GM12875 (cell line): ENCODE measurements at regions not wholly inside any gene's neighbourhood (a gene's known extent, or its start where the extent isn't known, plus 50 kb on each side); places are given as distances from the start of the nearest gene placed in this dataset.

ENCODE experiments used
- H3K4me3 ChIP-seq: one replicate; pipeline ENCODE4 v1.5.1; 2011; ENCODE audit warnings: low read depth, low read length, control low read depth
- TF ChIP-seq, protein P1 (sequence below): IDR thresholded peaks from 2 replicates; pipeline ENCODE4 v1.5.1; 2011; ENCODE audit warnings: low read depth, mild to moderate bottlenecking, control low read depth, inconsistent platforms, low read length, moderate library complexity, borderline replicate concordance; ENCODE audit not compliant: insufficient read depth

DNA sequence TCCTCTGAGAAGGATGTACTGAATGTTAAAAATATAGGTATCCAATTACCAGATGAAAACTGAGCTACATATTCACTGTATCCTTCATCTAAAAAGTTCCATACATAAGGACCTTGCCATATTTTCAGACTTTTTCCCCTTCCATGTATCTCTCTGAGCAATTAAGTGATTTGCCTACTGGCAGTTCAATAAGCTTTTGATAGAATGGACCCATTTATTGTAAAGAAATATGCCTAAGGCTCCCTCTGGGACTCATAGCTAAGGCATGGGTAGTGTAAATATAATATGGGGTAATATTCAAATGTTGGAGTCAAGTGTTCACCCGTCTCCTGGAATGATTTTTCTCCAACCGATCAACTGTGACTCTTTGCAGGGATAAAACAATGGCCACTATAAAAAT, 135.4 kb upstream of the FSHR start:
- TF ChIP-seq, protein P1, sequence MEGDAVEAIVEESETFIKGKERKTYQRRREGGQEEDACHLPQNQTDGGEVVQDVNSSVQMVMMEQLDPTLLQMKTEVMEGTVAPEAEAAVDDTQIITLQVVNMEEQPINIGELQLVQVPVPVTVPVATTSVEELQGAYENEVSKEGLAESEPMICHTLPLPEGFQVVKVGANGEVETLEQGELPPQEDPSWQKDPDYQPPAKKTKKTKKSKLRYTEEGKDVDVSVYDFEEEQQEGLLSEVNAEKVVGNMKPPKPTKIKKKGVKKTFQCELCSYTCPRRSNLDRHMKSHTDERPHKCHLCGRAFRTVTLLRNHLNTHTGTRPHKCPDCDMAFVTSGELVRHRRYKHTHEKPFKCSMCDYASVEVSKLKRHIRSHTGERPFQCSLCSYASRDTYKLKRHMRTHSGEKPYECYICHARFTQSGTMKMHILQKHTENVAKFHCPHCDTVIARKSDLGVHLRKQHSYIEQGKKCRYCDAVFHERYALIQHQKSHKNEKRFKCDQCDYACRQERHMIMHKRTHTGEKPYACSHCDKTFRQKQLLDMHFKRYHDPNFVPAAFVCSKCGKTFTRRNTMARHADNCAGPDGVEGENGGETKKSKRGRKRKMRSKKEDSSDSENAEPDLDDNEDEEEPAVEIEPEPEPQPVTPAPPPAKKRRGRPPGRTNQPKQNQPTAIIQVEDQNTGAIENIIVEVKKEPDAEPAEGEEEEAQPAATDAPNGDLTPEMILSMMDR = no peak
- no peak overlapping the region for H3K4me3 ChIP-seq

DNA sequence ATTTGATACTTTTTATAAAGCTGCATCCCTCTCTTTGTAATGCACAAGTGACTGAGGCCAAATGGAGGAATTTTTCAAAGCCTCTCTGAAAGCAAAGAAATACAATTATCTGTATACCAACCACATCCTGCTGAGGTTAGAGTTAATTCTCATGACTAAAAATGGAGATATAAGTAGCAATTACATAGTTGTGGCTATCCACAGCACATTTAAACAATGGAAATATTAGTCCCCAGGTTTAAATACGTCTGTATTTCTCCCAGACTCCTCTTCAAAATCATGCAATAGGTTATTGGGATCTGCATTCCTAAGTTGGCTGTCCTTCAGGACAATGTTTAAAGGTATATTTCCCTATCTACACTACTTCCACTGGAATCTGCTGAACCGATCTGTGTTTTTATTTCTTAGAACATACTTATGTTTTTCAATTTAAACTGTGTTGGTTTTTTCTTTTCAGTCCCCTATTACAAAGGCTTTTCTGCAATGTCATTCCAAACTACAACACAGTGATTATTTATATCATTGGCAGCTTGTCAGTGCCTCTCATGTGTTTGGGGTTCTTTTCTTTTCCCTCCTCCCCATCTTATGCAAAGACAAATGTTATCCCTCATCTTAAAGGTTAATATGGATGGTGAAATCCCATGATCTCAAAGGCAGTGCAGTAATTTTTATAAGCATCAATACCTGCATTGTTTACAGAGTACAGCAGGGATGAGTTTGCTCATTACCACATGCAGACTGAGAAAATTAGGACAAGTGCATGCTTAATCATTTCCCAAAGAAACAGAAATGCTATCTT, 134.8 kb upstream of the FSHR start:
- TF ChIP-seq, protein P1 = no peak
- no peak overlapping the region for H3K4me3 ChIP-seq

DNA sequence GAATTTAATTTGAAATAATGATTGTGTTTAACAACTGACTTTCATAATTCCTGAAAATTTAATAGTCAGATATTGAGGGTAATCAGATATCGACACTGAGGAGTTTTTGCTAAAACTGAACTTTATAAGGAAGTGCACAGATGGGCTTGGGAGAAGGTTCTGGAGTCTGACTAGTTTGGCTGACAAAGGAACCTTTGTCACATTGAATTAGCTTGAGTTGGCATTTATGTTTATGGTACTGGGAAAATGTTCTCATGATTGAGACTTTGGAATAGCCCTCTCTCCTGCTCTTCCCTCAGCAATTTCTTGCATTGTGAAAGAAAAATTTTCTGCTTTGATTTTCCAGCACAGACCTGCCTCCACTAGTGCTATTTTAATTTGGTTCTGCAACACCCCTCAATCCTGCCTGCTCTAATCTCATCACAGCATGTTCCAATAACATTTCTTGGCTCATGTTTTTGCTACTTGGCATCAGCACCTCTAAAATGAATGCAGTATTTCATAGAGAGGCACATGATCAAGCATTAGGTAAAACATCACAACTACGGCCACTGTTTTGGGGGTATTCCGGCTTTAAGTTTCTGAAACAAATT, 133.9 kb upstream of the FSHR start:
- TF ChIP-seq, protein P1 = no peak

DNA sequence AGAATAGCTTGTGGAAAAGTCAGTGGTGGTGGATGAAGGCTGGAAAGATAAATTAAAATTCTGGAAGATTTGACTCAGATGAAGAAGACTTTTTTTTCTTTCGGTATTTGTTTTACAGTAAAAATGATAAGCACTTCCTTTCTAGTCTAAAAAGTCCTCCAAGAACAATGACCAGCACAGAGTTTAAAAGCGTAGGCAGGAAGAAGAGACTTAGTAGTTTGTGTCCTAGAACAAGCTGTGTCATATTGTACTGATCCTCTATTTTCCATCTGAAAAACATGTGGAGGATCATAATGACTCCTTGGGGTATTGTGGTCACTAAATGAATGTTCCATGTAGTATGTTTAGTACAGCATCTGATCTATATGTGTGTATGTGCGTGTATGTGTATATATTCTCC, 132.4 kb upstream of the FSHR start:
- H3K4me3 ChIP-seq = no peak overlapping the region

More for the DNA sequence above, 133.9 kb upstream of the FSHR start:
- no peak overlapping the region for H3K4me3 ChIP-seq

DNA sequence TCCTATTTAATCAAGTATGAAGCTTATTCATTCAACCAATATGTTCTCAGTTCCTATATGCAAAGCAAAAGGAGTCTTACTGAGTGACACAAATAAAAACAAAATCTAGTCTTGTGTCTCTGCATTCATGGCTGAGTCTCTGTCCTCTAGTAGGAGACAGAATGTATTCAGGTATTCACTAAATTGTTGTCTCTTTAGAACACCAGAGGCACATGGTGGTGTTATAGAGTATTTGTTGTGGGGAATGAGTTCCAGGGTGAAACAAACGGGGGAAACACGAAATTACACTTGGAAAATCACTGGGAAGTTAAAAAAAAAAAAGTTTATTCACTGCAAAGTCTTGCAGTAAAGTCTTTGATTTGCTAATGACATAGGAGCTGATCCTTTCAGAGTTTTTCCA, 131.7 kb upstream of the FSHR start:
- TF ChIP-seq, protein P1 = no peak
- H3K4me3 ChIP-seq = no peak overlapping the region

More for the DNA sequence above, 132.4 kb upstream of the FSHR start:
- TF ChIP-seq, protein P1 = no peak

DNA sequence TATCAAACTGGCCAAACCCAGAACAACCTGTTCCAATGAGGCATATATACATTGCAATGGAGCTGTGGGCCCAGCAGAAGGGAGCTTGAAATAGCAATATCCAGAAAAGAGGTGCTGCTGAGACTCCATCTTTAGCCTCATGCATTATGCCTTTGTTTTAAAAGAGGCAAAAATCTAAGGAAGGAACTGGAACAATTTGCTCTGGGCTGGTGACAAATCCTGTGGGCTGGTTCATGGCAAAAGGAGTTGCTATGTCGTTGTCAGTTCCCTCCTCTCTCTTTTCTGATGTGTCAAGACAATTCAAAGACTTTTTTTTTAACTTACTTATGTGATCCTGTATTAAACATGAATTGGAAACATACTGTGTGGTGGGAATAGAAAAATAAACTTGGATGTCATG, 124.2 kb upstream of the FSHR start:
- TF ChIP-seq, protein P1 = no peak
- no peak overlapping the region for H3K4me3 ChIP-seq

DNA sequence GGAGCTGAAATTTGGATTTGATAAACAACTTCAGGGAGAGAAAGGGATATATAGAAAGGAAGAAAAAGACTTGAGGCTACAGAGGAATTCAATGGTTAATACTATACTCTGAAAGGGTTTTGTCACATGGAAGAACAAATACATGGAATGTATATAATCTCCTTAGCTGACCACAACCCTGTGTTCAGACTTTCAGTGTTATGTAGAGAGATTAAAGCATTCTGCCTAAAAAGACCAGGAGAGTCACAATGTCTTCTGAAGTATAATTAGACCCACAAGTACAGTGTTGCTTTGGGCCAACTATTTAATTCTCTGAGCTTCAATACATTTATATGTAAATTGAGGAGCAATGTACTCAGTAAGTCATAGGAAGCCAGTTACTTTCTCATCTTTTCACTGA, 123.8 kb upstream of the FSHR start:
- TF ChIP-seq, protein P1 = no peak
- H3K4me3 ChIP-seq = no peak overlapping the region
